Breast epithelium (tissue), 4 donors: ENCODE measurements at regions not wholly inside any gene's neighbourhood (a gene's known extent, or its start where the extent isn't known, plus 50 kb on each side); places are given as distances from the start of the nearest gene placed in this dataset.

Experiments used
- DNase-seq, 2 donors: peaks; one replicate each; pipeline ENCODE4 v3.0.0-alpha.2; 2019; ENCODE audit warnings: low spot score in 2 of 2
- H3K27ac ChIP-seq, 2 donors: fragments of 200-600 bp; sonication (generic) in 1 of 2; one replicate each; pipeline ENCODE4 v1.5.1; 2016 to 2019; ENCODE audit warnings: mild to moderate bottlenecking in 1 of 2
- H3K27me3 ChIP-seq, 2 donors: fragments of 200-600 bp; sonication (generic) in 1 of 2; one replicate each; pipeline versions ENCODE4 v1.5.1 to v1.6.0; 2017 to 2019; ENCODE audit warnings: control low read depth in 1 of 2, mild to moderate bottlenecking in 1 of 2
- H3K36me3 ChIP-seq: fragments of 200-600 bp; one replicate; pipeline ENCODE4 v1.5.1; 2019
- H3K4me1 ChIP-seq, 2 donors: fragments of 200-600 bp; sonication (generic); one replicate each; pipeline ENCODE4 v1.5.1; 2016 to 2019; ENCODE audit warnings: control low read depth in 1 of 2
- H3K4me3 ChIP-seq, 3 donors: fragments of 200-600 bp; sonication (generic); 1 replicate in 2 of 3; 2 replicates in 1 of 3; pipeline ENCODE4 v1.5.1; 2016 to 2019; ENCODE audit warnings: mild to moderate bottlenecking in 3 of 3, moderate library complexity in 2 of 3
- H3K9me3 ChIP-seq, 2 donors: fragments of 200-600 bp; sonication (generic) in 1 of 2; one replicate each; pipeline ENCODE4 v1.5.1; 2016 to 2019; ENCODE audit warnings: control low read depth in 1 of 2
- POLR2A ChIP-seq: fragments of 450-650 bp; IDR thresholded peaks from one replicate; pipeline ENCODE4 v1.6.1; 2016; ENCODE audit warnings: antibody characterized with exemption, mild to moderate bottlenecking, moderate library complexity
- POLR2AphosphoS5 ChIP-seq, 3 donors: sonication (generic); formaldehyde crosslinking; IDR thresholded peaks; one replicate each; pipeline ENCODE4 v1.6.1; 2017; ENCODE audit warnings: antibody characterized with exemption in 3 of 3
- intact Hi-C: fragments of 100-400 bp; cut with DNase I; formaldehyde crosslinking; loops from one replicate; pipeline ENCODE4 v1.15.1; 2023; ENCODE audit warnings: low total_unique reads
- TF ChIP-seq, protein P1 (sequence below), 3 donors: fragments of 450-650 bp; IDR thresholded peaks; one replicate each; pipeline ENCODE4 v1.5.1; 2016 to 2017; ENCODE audit warnings: antibody characterized with exemption in 3 of 3, mild to moderate bottlenecking in 3 of 3, moderate library complexity in 3 of 3

DNA sequence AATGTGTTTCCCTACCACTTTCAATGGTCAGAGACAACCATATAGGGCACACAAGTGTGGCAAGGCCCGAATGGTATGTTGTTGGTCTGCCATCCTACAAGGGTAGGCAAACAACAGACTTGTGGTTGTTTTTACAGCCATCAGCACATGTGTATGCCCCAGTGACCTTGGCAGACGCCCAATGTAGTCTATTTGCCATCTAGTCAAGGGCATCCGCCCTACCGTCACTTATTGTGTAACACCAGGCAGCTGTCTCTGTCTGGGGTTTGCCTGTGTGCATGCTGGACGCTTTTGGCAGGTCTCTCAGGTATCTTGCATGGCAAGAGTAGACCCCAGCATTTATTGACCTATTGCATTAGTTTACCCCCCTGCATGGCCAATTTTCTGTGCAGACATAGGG, 1145.5 kb upstream of the POU3F4 start:
- intact Hi-C loops: no loop called here
- no peaks in the 10 kb centered on the region for H3K36me3 ChIP-seq
- H3K9me3 ChIP-seq: no peaks in the 10 kb centered on the region
- no peak overlapping the region for H3K27ac ChIP-seq
- peaks cover 0 to 15% of the 10 kb centered on the region in 2 donors for H3K27me3 ChIP-seq
- TF ChIP-seq, protein P1, sequence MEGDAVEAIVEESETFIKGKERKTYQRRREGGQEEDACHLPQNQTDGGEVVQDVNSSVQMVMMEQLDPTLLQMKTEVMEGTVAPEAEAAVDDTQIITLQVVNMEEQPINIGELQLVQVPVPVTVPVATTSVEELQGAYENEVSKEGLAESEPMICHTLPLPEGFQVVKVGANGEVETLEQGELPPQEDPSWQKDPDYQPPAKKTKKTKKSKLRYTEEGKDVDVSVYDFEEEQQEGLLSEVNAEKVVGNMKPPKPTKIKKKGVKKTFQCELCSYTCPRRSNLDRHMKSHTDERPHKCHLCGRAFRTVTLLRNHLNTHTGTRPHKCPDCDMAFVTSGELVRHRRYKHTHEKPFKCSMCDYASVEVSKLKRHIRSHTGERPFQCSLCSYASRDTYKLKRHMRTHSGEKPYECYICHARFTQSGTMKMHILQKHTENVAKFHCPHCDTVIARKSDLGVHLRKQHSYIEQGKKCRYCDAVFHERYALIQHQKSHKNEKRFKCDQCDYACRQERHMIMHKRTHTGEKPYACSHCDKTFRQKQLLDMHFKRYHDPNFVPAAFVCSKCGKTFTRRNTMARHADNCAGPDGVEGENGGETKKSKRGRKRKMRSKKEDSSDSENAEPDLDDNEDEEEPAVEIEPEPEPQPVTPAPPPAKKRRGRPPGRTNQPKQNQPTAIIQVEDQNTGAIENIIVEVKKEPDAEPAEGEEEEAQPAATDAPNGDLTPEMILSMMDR (IDR thresholded peaks at IDR 0.05): no peak
- TF ChIP-seq POLR2A (no peak), POLR2AphosphoS5 (IDR thresholded peaks at IDR 0.05) (no peak)
- no peak for DNase-seq
- H3K4me1 ChIP-seq: no peaks in the 10 kb centered on the region
- no peak overlapping the region for H3K4me3 ChIP-seq

DNA sequence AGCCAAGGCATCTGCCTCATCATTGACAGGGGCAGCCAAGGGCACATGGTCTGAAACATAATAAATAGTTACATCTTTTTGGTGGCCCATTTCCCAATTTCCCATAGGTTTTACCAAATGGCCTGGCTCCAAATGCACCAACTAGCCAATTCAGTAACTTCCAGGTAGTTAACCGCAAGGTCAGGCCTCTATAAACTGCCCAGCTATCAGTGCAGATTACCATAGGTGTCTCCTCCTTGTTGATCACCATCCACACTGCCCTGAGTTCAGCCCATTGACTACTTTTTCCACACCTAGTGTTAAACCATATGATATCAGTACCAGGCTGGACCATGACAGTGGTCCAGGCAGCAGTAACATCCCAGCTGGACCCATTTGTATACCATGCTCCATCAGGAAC, 1145.1 kb upstream of the POU3F4 start:
- intact Hi-C loops: no loop called here
- DNase-seq: no peak
- TF ChIP-seq POLR2A (no peak), POLR2AphosphoS5 (IDR thresholded peaks at IDR 0.05) (no peak)
- TF ChIP-seq, protein P1 (IDR thresholded peaks at IDR 0.05): no peak
- Histone ChIP-seq H3K27ac (no peak overlapping the region), H3K4me1 (no peaks in the 10 kb centered on the region), H3K27me3 (peaks cover 0 to 15% of the 10 kb centered on the region in 2 donors), H3K36me3 (no peaks in the 10 kb centered on the region), H3K4me3 (no peak overlapping the region), H3K9me3 (no peaks in the 10 kb centered on the region)

DNA sequence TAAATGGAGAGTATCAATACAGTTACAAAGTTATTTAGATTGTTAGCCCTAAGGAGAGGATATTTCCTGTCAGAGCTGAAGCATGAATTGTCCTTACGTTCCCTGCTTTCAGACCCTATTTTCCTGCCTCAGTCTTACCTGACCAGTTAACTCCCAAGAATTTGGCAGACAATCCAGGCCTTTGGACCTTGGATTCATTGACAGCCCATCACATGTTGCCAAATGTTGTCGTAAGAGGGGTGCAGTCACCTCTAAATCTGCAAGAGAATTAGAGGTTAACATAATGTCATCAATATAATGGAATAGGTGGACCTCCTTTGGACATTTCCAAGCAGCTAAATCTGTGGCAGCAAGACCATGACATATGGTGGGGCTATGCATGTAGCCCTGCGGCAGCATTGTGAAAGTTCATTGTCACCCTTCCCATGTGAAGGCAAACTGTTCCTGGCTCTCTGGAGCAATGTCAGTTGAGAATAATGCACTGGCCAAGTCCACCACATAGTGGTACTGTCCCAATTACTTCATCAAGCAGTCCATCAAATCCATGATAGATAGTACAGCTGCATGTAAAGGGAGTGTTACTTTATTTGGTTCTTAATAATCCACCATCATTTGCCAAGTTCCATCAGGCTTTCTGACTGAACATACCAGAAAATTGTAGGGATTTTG, 1137.0 kb upstream of the POU3F4 start:
- TF ChIP-seq POLR2A (no peak), POLR2AphosphoS5 (IDR thresholded peaks at IDR 0.05) (no peak)
- TF ChIP-seq, protein P1 (IDR thresholded peaks at IDR 0.05): no peak
- H3K4me3 ChIP-seq: no peak overlapping the region
- H3K4me1 ChIP-seq: no peaks in the 10 kb centered on the region
- no peak overlapping the region for H3K27ac ChIP-seq
- no peak for DNase-seq
- no peaks in the 10 kb centered on the region for H3K9me3 ChIP-seq
- H3K27me3 ChIP-seq: peaks cover 0 to 17% of the 10 kb centered on the region in 2 donors
- H3K36me3 ChIP-seq: no peaks in the 10 kb centered on the region
- intact Hi-C loops: no loop called here

DNA sequence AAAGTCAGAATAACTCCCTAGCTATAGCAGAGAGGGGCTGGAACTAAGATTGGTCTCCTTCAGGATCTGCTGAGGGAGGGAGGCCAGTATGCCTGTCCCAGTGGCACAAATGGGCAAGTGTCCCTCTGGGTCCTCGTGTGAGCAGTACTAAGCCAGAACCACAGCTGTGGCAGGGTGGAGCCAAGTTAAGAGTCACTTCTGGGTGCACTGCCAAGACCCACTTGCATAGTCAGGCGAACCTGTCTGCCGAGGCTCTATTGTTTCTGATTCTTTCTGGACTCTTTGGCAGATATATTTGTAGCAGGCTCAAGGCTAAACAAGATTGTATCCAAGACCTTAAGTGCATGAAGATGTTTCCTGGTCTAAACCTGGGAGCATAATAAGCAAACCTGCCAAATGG, 1123.7 kb upstream of the POU3F4 start:
- Histone ChIP-seq H3K4me3 (no peak overlapping the region), H3K27me3 (peaks cover 0 to 23% of the 10 kb centered on the region in 2 donors), H3K36me3 (no peaks in the 10 kb centered on the region), H3K4me1 (no peaks in the 10 kb centered on the region), H3K27ac (no peak overlapping the region), H3K9me3 (no peaks in the 10 kb centered on the region)
- TF ChIP-seq, protein P1 (IDR thresholded peaks at IDR 0.05): no peak
- TF ChIP-seq POLR2A: no peak
- TF ChIP-seq POLR2AphosphoS5 (IDR thresholded peaks at IDR 0.05): no peak
- intact Hi-C loops: no loop called here
- DNase-seq: peak in 1 of 2 donors; percentile 24

DNA sequence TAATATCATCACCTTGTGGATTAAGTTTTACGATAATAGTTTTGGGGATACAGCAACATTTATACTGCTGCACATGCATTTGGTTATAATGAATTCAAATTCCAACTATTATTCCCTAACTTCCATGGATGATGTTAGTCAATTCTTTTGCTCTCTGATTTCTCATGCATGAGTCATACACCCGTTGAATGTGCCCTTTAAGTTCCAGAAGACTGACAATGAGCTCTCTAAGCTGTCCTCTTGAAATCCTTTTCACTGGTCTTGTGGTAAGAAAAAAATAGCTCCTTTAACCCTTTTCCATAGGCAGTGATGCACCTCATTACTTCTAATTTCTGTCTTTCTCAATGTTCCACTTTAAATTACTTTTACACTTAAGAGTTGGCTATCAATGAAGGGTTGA, 1095.2 kb upstream of the POU3F4 start:
- Histone ChIP-seq H3K27me3 (peaks cover 0 to 19% of the 10 kb centered on the region in 2 donors), H3K4me1 (no peaks in the 10 kb centered on the region), H3K4me3 (no peak overlapping the region), H3K9me3 (no peaks in the 10 kb centered on the region), H3K36me3 (no peaks in the 10 kb centered on the region), H3K27ac (no peak overlapping the region)
- TF ChIP-seq POLR2AphosphoS5 (IDR thresholded peaks at IDR 0.05): no peak
- no peak for DNase-seq
- intact Hi-C loops: no loop called here

DNA sequence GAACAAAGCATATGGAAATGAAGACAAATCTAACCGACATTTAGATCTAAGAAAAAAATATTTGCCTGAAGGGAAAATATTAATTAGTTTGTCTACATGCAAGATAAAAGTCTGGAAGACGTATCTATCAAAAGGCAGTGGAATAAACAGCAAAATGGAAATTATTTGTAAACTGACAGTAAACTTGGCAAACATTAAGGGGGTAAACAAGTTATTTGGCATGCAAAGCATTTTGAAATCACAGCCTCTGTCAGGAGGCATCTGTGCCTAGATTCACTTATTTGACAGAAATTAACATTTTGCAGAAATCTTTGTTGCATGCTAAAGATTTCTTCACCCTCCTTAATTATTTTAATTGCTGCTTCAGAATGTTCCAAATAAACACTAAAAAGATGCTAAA, 1065.8 kb upstream of the POU3F4 start:
- DNase-seq: no peak
- Histone ChIP-seq H3K4me1 (no peaks in the 10 kb centered on the region), H3K36me3 (no peaks in the 10 kb centered on the region), H3K9me3 (peaks cover 0 to 5% of the 10 kb centered on the region in 2 donors), H3K27me3 (peaks cover 0 to 9% of the 10 kb centered on the region in 2 donors), H3K4me3 (no peak overlapping the region), H3K27ac (no peak overlapping the region)
- no peak for TF ChIP-seq POLR2AphosphoS5 (IDR thresholded peaks at IDR 0.05)
- TF ChIP-seq, protein P1 (IDR thresholded peaks at IDR 0.05): no peak
- no peak for TF ChIP-seq POLR2A
- intact Hi-C loops: no loop called here
